ENCODE measurements at regions not wholly inside any gene's neighbourhood (a gene's known extent, or its start where the extent isn't known, plus 50 kb on each side); places are given as distances from the start of the nearest gene placed in this dataset.

DNA sequence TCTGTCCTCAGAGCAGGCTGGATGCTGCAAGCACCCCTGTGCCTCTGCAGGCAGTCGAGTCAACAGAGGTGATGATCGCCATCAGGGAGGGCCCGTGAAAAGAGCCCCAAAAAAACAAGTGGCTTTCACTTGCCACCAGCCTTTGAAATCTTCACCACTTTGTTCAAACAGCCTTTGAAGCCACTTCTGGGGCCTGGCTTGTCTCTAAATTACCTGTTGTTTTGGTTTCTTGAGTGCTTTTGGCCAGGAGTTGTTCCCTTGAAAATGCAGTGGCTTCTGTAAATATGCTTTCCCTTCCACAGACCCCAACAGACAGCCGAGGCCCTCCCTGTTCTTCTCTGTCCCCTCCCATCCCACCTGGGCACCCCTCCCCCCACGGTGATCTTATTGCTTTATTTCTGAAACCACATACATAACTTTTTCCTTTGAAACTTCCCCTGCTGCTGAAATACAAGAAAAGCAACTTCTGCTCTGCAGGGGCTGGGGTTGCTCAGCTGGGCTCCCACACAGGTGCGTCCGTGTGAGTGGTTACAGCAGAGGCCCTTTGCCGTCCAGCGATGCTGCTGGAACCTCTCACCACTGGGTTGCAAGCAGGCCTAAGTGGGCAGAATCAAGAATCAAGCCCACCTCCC, 283.8 kb upstream of the SHH start:
- FAIRE-seq (no peak), DNase-seq (ENCODE audit: extremely low spot score, insufficient read length, low read depth) (no peak)

GRCh38 chr7:156094350-156095146, 282.3 kb upstream of the SHH start:
- DNase-seq (ENCODE audit: extremely low spot score, insufficient read length, low read depth), result no peak
- FAIRE-seq, result no peak

GRCh38 chr7:156092307-156092706, 280.0 kb upstream of the SHH start:
- DNase-seq (ENCODE audit: extremely low spot score, insufficient read length, low read depth) (no peak), FAIRE-seq (no peak)

- FAIRE-seq (no peak), DNase-seq (ENCODE audit: extremely low spot score, insufficient read length, low read depth) (no peak)
These were observed 279.3 kb upstream of the SHH start for GRCh38 chr7:156091519-156092080.

DNA sequence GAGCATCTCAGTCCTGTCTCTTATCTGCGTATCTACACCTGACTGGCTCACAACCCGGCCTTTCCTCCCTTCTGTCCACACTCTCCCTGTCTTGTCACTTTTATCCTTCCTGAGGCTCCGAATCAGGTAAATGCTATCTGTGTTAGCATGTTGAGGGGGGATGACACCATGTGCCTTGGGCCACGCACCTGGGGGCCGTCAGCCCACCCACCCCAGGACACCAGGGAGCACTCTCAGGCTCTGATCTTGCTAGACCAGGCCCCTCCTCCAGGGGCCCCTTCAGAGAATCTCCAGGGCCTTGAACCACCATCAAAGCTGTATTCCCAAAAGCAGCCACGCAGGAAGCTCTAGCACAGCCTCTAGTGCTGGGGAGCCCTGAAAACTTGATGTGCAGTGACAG, 278.7 kb upstream of the SHH start:
- no peak for FAIRE-seq
- DNase-seq (ENCODE audit: extremely low spot score, insufficient read length, low read depth), result no peak

- no peak for DNase-seq (ENCODE audit: extremely low spot score, insufficient read length, low read depth)
- no peak for FAIRE-seq
These were observed 277.0 kb upstream of the SHH start for GRCh38 chr7:156089222-156089621.

DNA sequence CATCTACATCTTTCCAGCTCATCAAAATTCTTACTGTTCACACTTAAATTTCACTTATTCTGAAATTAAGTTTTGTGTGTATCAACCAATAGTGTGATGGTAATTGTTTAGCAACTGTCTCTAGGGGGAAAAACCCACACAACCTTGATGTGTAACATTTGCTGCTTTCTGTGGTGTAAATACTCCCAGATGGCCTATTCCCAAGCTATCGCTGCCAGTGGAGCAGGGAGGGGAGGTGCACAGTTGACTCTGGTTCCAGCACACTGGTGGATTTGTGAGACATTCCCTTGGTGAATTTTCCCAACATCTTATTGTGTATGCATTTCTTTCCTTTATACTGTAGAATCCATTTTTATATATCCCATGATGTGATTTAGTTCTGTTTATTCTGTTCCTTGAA, 275.9 kb upstream of the SHH start:
- no peak for DNase-seq (ENCODE audit: extremely low spot score, insufficient read length, low read depth)
- FAIRE-seq, result no peak

DNA sequence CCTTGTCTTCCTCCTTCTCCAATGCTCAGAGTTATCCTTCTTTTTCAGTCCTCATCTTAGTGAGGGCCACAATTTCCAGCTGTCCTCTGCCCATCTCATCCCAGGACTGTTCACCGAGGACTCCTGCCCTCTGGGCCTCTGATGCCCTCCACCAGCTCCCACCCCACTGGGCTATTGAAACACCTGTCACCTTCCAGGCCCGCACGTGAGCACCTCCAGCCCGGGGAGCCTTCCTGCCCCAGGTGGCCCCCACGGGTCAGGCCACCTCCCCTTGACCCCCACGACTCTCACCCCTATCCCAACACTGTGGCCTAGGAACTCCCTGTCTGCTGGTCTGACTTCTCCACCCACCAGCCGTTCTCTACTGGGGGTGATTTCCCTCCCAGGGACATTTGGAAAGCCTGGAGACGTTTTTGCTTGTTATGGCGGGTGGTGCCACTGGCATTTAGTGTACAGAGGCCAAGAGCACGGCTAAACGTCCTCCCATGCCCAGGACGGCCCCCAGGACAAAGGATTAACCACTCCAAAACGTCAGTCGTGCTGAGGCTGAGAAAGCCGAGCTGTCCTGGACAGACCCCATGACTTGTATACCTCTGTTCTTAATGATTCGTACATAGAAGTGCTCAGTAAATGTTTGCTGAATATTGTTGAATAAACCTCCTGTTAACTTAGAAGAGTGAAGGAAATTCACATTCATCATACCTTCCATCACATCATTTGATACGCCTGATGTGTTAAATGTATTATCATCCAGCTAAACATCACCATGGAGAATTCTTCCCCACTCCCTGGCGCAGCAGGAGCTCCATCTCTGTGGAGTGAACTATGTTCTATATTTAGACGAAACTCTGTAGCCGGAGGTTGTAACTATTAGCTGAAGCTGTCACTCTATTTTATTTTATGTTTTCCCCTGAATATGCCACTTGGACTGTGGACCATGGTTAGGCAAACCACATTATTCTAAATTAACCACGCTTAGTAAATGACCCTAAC, 270.1 kb upstream of the SHH start:
- no peak for FAIRE-seq

DNA sequence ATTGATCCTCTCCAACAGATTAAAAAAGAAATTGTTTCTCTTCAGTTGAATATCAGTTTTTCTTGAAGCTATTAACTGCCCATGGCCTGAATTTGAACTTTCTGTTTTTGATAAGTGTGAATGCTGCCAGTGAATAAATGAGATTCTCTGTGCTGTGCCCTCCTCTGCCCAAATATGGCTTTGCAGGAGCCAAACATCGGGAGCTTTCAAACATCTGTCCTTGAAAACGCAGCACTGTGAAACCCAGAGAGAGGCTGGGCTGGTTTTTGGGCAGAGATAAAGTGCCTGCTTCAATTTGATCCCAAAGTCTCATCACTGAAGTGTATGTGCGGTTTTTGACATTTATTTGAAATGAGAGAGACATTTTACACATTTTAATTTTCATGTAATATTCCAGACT, 268.3 kb upstream of the SHH start:
- FAIRE-seq, result no peak
- DNase-seq (ENCODE audit: extremely low spot score, insufficient read length, low read depth), result no peak

More for the DNA sequence above, 270.1 kb upstream of the SHH start:
- DNase-seq (ENCODE audit: extremely low spot score, insufficient read length, low read depth), result no peak

- FAIRE-seq (no peak), DNase-seq (ENCODE audit: extremely low spot score, insufficient read length, low read depth) (no peak)
These were observed 267.8 kb upstream of the SHH start for GRCh38 chr7:156080046-156080445.

DNA sequence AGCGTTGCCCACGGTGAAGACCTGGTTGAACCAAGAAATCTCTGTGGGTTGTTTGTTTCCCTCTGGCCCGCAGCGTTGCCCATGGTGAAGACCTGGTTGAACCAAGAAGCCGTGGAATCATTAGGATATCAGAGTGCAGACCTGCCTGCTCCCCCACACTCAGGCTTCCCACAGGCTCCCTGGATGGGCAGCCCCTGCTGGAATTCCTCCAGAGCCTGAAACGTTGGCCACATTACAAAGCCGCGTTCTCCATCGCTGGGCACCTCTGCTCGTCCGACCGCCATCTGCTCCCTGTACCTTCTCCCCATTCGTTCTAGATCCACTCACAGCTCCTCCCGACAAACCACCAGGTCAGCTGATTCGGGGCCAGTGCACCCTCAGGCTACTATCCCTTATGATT, 266.9 kb upstream of the SHH start:
- FAIRE-seq, result no peak
- no peak for DNase-seq (ENCODE audit: extremely low spot score, insufficient read length, low read depth)

DNA sequence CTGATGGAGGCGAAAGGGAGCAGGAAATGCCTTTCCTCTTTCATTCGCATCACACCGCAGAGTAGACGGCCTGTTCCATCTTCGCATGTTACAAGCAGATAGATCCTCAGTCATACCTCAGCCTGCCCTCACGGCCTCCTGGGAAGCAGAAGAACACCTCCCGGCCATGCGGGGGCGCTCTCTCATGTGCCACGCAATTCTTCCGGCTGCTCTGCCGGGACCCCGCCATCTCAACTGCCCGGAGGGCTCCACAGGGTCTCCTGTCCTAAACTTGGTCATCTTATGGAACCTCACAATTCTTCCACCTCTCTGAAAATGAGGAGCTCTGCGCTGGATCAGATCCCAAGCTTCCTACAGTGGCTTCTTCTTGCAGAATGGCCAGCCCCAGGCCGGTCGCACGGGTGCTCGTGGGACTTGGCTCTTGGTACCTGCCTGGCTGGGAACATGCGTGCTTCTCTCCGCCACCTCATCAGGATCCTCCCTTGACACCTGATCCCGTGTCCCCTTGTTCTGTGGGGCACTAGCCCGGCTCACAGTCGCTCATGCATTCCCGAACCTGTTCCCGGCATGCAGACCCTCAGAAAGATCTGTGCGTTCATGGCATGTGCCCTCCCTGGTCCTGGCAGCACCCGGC, 262.8 kb upstream of the SHH start:
- DNase-seq (ENCODE audit: extremely low spot score, insufficient read length, low read depth) (no peak), FAIRE-seq (no peak)

DNA sequence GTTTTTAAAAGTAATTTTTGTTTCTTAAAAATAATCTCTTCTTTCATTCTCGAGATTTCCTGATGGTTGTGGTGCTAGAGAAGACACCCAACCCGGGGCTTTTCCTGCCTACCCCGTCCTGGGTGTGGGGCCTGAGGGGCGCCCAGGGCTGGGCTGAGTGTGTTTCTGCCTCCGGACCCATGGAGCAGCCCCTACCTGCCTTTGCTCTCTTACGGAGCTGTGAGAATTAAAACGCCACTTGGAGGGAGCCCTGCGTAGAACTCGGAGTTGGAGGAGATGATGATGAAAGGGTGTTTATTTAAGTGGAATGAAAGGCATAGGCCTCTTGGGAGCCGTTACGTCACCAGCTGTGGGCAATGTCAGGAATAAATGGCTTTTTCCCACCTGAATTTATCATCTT, 261.8 kb upstream of the SHH start:
- FAIRE-seq (no peak), DNase-seq (ENCODE audit: extremely low spot score, insufficient read length, low read depth) (no peak)

DNA sequence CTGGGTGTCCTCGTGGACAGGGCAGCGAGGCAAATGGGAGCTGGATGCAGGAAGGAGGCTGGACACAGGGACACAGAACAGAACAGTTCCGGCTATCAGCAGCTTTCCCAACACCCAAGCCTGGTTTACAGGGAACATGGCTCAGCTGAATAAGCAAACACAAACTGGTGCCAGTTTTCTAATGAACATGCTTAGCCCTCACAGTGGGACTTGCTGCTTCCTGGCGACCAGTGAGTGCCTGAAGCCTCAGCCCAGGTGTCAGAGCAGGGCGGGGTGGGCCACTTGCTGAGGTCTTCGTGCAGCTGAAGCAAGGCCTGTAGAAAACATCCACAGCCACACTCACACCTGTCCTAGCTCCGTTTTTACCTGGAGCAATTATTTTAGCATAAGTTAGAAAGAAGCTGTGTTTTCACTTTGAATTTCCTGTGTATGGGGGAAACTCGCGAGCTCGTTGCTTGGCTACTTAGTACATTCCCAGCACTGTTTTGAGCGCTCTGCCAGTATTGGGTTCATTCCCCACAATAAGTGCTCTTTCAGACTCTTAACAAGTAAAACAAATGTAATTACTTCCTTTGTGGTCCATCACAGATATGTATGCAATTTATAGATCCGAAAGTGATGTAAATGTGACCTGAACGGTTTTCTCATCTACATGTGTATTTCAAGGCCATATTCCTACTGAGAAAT, 261.2 kb upstream of the SHH start:
- FAIRE-seq (no peak), DNase-seq (ENCODE audit: extremely low spot score, insufficient read length, low read depth) (no peak)

- DNase-seq (ENCODE audit: extremely low spot score, insufficient read length, low read depth) (no peak), FAIRE-seq (no peak)
These were observed 259.3 kb upstream of the SHH start for GRCh38 chr7:156071612-156072011.

- no peak for FAIRE-seq
- no peak for DNase-seq (ENCODE audit: extremely low spot score, insufficient read length, low read depth)
These were observed 257.6 kb upstream of the SHH start for GRCh38 chr7:156069891-156070290.

GRCh38 chr7:156067156-156067555, 254.9 kb upstream of the SHH start:
- no peak for DNase-seq (ENCODE audit: extremely low spot score, insufficient read length, low read depth)
- no peak for FAIRE-seq

GRCh38 chr7:156065400-156065799, 253.1 kb upstream of the SHH start:
- DNase-seq (ENCODE audit: extremely low spot score, insufficient read length, low read depth) (no peak), FAIRE-seq (no peak)

- no peak for FAIRE-seq
- DNase-seq (ENCODE audit: extremely low spot score, insufficient read length, low read depth), result no peak
These were observed 252.7 kb upstream of the SHH start for GRCh38 chr7:156064971-156065386.

Data from GM18507 (cell line).